HG03575 (cell line): ENCODE measurements at regions not wholly inside any gene's neighbourhood (a gene's known extent, or its start where the extent isn't known, plus 50 kb on each side); places are given as distances from the start of the nearest gene placed in this dataset.
"Not testable (repeated sequence)": the region's sequence is repeated elsewhere in the genome, so short reads cannot be mapped to it uniquely, and the experiment has no call there.

Source experiments
- ATAC-seq: cut with Tn5 transposase; IDR thresholded peaks from one replicate; pipeline ENCODE4 v1.9.1; 2021; ENCODE audit not compliant: unreplicated experiment, insufficient number of reproducible peaks, low FRiP score; ENCODE audit errors: extremely low read depth

DNA sequence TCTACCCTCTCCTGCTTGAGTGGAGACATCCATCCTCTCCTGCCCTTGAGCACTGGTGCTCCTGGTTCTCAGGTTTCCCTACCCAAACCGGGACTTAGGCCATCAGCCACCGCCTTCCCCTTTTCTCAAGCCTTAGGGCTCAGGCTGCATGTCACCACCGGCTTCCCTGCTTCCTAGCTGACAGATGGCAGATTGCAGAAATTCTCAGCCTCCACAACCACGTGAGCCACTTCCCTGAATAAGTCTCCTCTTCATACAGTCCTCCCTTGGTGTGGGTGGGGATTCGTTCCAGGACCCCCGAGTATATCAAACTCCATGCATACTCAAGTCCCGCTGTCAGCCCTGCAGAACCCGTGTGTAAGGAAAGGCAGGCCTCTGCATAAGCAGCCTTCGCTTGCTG lies 203.5 kb upstream of the ZNF32 start:
- no peak for ATAC-seq

DNA sequence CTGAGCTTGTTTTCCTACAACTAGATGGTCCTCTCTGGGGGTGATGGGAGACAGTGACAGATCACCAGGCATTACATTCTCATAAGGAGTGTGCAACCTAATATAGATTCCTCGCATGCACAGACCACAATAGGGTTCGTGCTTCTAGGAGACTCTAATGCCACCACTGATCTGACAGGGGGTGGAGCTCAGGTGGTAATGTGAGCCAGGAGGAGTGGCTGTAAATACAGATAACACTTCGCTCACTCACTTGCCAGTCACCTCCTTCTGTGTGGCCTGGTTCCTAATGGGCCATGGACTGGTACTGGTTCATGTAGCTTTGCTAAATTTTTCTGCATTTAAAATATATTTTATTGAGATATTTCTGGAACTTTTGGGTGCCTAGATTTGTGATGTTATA lies 202.3 kb upstream of the ZNF32 start:
- ATAC-seq, result no peak

DNA sequence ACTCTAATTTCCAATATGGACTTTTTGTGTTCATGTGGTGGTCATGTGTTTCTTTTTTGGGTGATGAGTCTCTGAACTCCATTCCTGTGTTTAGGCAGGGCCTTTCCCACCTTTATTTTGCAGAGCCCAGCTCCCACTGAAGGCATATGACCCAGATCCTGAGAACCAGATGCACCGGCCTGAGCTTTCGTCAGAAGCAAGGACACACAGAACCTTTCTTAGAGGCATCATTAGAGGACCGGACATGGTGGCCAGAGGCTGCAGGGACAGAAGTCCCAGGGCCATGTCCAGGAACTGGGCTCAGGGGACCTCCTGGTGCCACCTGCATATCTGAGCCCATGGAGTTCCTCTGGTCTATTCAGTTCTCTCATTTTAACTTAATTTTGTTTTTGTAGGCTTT lies 200.9 kb upstream of the ZNF32 start:
- no peak for ATAC-seq

DNA sequence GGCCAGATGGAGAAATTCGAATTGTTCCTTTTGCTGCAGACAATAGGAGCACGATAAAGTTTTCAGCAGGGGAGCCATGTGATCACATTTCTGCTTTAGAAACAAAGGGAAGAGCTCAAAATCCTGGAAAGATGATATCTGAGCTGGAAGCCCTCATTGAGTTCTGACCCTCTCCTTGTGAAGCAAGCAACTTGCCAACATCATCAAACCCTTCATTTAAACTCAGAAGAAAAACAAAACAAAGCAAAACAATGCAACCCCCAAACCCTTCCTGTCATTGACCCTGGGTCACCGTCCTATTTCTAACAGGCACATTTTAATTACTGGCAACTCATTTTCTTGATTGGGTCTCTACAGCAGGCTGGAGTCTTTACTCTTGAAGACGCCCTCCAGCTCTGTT lies 198.3 kb upstream of the ZNF32 start:
- ATAC-seq, result no peak

DNA sequence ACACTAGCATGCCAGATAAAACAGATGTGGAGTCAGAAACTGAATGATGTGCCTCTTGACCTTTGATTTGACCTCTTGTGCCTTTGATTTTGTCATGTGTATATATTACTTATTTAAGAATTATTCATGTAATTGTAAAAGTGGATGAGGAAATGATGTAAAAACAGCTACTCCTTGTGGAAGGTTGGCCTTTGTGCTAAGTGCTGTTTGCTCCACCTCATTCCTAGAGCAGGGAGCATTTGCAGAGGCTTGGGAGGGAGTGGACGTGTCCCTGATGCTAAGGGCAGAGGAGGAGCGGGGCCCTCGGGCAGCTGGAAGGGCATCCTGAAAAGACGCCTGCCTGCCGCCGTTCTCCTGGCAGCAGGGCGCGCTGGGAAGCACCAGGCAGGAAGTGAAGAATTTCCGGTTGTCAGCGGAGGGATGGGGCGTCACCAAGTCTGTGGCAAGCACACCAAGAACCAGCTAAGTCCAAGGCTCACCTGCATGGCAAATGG lies 197.6 kb upstream of the ZNF32 start:
- no peak for ATAC-seq

DNA sequence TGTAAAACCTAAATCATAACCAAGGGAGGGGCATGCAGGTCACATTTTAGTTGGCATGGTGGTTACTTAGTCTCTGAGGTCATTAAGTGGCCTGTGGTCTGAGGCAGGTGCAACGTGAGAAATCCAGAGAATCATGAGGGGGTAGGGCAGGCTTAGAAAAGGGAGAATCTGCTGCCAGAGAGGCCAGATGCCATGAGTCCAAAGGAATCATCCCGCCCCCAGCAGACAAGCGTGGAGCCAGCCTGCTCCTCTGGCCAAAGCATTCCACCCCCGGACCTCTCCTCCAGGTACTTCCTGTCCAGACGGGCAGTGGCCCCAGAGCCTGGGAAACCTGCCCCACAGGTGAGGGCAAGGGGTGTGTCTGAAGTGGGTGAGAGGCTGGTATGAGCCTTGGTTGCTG lies 196.4 kb upstream of the ZNF32 start:
- ATAC-seq, result no peak

DNA sequence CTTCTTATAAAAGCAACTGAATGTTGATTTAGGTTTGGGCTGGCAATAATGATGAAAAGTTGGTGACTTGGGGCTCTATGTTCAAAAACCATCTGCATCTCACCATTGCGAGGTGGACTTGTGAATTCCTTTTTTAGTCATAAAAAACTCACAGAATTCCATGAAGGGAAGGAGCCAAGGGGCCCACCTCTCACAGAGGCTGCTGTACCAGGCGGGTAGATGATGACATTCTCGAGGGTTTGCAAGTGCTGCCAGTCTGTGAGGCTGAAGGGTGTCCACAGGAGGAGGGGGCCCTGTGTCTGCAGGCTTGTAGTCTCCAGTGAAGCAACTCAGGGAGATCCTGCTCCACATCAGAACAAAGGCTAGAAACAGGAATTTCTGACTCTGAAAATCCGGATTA lies 195.5 kb upstream of the ZNF32 start:
- no peak for ATAC-seq

DNA sequence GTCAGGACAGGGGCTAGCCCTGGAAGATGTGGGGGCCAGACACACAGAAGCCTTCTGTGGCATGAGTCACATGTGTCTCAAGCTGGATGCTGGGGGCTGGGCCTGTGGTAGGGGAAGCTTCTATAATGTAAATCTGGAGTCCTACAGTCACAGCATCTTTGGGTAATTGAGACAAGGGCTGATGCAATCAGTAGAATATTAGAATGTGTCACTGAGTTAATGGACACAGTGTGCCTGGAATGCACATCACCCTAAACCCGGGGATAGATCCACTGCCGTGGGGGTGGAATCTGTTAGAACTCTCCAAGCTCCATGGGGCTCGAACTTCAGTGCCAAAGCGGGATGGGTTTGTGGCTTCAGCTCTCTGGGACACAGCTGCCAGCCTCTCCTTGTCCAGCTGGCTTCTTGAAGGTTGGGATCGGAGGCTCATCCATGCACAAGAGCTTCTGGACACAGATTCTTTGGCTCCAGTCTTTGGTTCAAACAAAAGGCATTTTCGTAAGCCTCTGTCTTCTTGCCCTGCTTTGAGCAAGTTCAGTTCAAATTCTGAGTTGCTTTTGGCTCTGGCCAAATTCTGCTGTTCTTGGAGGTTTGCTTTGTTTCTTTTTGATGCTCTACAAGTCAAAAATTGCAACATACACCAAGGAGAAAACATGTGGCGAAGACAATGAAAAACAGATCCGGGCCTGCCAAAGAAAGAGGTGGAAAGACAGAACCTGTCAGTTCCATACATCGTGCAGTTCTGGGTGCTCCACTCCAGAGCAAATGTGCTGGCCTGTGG lies 194.8 kb upstream of the ZNF32 start:
- no peak for ATAC-seq

DNA sequence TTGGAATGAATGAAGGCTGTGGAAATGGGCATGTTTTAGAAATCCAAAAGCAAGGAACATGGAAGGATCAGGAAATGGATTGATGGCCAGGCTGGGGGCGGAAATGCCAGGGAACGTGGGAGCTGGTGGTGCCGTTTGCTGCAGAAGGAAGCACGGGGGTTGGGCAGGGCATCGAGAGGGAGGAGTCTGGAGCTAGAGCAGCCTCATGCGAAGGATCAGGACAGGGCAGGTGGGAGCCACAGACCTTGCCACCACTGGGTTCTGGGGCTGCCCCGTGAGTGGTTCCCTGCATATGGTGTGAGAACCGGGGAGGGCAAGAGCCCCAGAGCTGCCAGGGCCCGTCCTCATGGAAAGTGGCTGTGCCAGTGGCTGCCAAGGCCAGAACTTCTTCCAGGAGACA lies 193.8 kb upstream of the ZNF32 start:
- ATAC-seq, result no peak

DNA sequence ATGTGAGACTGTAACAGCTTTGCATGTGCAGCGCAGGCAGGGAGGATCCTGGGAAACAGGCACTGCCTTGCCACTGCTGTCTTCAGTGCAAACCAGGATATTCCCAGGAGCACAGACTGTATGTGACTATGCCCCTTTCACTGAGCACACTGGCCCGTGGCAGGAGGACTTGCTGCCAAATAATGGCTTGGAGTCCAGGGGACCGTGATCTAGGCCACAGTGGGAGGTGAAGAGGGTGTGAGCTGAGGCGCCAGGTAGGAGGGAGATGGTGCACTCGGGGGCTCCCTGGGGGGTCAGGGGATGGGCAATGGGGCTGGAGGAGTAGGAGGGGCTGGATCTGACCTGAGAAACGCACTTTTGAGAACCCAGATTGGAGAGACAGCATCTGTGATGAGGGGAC lies 193.4 kb upstream of the ZNF32 start:
- ATAC-seq, result no peak

DNA sequence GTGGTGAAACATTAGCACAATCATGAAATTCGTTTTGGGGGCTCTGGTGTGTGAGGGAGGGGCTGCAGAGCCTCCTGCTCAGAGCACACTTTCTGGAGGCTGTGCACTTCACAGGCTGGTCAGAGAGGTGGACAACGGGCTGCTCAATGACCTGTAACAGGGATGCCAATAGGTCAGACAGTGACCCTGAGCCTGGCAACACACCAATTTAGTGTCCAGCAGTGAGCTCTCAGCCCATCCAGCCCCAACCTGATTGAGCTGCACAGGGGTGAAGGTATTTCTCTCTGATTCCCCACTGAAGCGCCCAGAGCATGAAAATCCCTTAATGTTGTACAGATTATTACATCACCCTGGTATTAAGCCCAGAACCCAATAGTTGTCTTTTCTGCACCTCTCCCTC lies 191.3 kb upstream of the ZNF32 start:
- no peak for ATAC-seq

DNA sequence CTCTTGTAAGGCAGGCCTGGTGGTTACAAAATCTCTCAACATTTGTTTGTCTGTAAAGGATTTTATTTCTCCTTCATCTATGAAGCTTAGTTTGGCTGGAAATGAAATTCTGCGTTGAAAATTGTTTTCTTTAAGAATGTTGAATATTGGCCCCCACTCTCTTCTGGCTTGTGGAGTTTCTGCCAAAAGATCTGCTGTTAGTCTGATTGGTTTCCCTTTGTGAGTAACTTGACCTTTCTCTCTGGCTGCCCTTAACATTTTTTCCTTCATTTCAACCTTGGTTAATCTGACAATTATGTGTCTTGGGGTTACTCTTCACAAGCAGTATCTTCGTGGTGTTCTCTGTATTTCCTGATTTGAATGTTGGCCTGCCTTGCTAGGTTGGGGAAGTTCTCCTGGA lies 186.1 kb upstream of the ZNF32 start:
- ATAC-seq, result not testable (repeated sequence)

DNA sequence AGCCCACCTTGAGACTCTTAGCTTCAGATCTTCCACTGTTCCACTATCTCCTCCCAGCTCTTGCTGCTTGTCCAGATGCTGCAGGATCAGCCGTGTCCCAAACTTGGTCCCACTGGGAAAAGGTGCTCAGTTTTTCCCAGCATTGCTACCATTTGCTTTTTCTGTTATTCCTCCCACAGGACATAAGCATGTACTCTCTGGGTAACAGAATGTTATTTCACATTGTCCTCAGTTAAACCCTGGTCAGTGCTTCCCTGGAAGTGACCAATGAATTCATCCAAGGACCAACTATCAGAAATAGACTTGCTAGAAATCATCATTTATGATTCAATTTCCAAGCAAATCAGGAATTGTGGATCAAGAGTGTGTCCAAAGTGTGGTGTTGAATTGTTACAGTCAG lies 179.2 kb upstream of the ZNF32 start:
- ATAC-seq, result no peak

DNA sequence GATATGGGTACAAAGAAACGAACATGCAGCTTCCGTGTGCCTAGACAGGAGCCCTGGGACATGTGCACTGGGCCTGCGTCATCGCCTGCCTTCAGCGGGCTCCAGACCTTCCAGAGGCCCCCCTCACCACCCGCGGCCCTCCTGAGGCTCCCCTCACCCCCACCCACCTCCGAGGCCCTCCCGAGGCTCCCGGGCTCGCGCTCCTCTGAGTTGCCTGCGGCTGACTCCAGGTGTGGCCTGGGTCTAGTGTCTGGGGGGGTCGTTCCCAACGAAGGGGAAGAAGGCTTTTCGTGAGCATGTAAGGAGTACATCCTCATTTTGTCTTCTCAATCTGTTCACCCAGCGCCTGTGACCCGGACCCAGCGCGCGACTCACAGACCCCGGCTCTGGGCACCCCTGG lies 177.3 kb upstream of the ZNF32 start:
- no peak for ATAC-seq

DNA sequence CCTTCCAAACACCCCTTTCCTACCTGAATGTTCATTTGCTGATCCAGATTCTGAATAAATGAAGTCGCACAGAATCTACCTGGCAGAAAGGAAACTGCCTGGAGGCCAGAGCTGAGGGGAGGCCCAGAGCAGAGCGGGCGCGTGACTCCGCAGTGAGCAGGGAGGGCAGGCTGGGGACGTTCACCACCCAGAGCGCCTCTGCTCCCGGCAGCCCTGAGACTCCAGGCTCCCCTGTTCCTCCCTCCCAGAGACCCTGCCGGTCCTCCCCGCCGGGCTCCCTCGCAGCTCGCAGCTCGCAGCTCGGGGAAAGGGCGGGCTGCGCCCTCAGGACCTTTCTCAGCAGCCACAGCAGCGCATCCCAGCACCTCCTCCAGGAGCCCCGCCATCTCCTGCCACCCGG lies 176.7 kb upstream of the ZNF32 start:
- no peak for ATAC-seq

DNA sequence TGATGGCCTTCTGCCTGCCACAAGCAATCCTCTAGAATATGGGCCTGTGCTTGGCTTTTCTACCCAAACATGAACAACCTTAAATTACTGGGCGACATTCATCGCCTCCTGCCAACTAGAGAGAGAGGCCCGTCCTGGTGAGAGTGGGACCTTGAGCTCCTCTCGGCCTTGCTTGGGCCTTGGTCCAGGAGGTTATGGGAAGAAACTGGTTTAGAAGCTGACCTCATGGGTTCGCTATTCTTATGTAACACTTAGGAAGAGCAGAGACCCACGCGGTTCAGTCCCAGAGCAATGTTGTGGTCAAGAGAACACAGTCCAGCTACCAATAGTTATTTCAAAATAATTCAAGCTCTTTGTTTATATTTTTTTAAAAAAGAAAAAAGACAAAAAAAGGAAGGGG lies 176.3 kb upstream of the ZNF32 start:
- ATAC-seq, result no peak

DNA sequence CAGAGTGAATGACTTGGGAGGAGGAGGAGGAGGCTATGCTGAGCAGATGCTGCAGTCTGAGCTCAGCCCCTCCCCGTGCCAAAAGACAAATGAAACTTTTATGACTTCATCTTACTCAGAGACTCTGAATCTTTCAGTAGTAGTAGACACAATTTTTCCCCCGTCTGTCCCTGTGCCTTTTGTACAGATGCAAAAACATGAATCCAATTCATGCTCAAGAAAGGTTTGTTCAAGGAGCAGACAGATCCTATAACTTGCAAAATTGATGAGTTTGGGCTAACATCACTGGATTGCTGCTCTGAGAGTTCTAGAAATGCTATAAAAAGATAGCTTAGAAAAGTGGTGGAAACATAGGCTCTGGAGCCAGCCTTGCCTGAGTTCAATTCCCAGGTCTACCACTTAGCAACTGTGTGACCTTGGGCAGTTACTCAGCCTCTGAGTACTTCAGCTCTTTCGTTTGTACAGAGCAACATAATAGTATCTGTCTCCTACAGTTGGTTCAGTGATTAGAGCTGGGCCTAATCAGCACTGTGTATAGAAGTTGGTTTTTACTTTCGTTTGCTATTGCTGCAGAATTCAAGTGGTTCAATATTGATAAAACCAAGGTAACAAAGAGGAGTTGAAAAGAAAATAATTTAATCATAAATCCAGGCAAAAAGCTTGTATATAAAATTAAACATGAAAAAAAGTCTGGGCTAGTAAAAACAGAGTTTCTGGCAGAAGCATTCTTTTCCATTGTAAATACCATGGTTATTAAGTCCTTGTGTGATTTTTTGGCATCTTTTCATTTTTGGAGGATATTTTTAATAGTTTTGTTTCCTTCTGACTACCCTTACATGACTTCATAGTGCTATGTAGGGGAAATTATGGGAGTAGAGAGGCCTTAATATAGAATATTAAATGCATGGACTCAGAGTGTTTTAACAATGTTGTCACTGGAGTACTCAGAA lies 174.2 kb upstream of the ZNF32 start:
- no peak for ATAC-seq

DNA sequence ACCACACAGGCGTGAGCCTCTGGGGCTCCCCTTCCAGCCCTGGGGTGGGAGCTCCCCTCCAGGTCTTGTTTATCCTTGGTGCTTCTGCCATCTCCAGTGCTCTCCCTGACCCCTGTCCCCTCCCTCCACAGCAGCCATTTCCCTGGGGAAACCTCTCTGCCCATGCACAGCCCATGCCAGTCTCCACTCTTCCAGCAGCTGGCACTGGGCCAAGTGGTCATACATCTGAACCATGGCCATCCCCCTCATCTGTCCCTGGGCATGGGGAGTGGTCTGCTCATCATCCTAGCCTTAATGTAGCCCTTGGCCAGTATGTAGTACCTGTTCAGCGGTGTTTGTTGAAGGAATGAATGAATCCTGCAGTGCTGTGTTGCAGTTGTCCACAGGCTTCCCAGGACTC lies 172.4 kb upstream of the ZNF32 start:
- no peak for ATAC-seq

DNA sequence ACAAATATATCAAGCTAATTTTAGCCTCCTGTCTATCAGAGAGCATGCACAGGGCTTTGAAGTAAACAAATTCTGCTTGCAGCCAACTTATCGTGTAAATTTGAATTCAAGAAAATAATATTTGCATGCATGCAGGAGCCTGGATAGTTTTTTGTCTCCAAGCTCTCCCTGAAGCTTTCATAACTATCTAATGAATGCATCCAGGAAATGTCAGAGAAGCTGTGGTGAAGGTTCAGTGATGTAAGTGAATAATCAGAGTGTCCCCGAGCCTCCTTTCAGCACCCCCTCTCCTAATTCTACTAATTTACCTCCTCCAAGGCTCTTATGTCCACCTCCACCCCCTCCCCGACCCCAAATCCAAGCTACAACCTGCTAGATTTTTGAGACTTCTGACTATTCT lies 172.0 kb upstream of the ZNF32 start:
- ATAC-seq, result no peak
